GM12865 (cell line): ENCODE measurements at regions not wholly inside any gene's neighbourhood (a gene's known extent, or its start where the extent isn't known, plus 50 kb on each side); places are given as distances from the start of the nearest gene placed in this dataset.

Source experiments
- DNase-seq: peaks from one replicate; pipeline ENCODE4 v3.0.0; 2010; ENCODE audit warnings: low read depth
- H3K4me3 ChIP-seq: 2 replicates; pipeline ENCODE4 v1.5.1; 2011; ENCODE audit warnings: mild to moderate bottlenecking, low read depth, low read length, control low read depth
- CTCF ChIP-seq: IDR thresholded peaks from 2 replicates; pipeline ENCODE4 v1.5.1; 2011; ENCODE audit warnings: low read length, control low read depth, low read depth, inconsistent platforms; ENCODE audit not compliant: insufficient read depth; ENCODE audit errors: missing control alignments

GRCh38 chr5:103829585-103829984 is 267.0 kb upstream of the NUDT12 start:
- TF ChIP-seq CTCF: peak; percentile 47
- peak; percentile 8 for DNase-seq
- H3K4me3 ChIP-seq: no peak overlapping the region

GRCh38 chr5:103827976-103828375 is 265.4 kb upstream of the NUDT12 start:
- no peak for TF ChIP-seq CTCF
- H3K4me3 ChIP-seq: no peak overlapping the region
- DNase-seq: peak; percentile 8

- no peak for TF ChIP-seq CTCF
- DNase-seq: no peak
- no peak overlapping the region for H3K4me3 ChIP-seq
These were observed 258.8 kb upstream of the NUDT12 start for GRCh38 chr5:103821361-103821760.

- H3K4me3 ChIP-seq: no peak overlapping the region
- peak; percentile 96 for TF ChIP-seq CTCF
- DNase-seq: peak; percentile 57
These were observed 246.0 kb upstream of the NUDT12 start for GRCh38 chr5:103808464-103809106.

- H3K4me3 ChIP-seq: no peak overlapping the region
- DNase-seq: no peak
- TF ChIP-seq CTCF: no peak
These were observed 242.1 kb upstream of the NUDT12 start for GRCh38 chr5:103804711-103805110.

GRCh38 chr5:103801681-103802080 is 239.1 kb upstream of the NUDT12 start:
- TF ChIP-seq CTCF: no peak
- H3K4me3 ChIP-seq: no peak overlapping the region
- no peak for DNase-seq
